A673 (cell line): ENCODE measurements at regions not wholly inside any gene's neighbourhood (a gene's known extent, or its start where the extent isn't known, plus 50 kb on each side); places are given as distances from the start of the nearest gene placed in this dataset.

Experiments
- CTCF ChIP-seq: fragments of 300-800, 200-600 bp; sonication (generic); conservative IDR thresholded peaks from 2 replicates; pipeline ENCODE4 v1.5.1; 2017; ENCODE audit warnings: low read depth, mild to moderate bottlenecking, antibody characterized with exemption, low read length, moderate library complexity, mixed read lengths
- EZH2 ChIP-seq: fragments of 200-600 bp; sonication (generic); IDR thresholded peaks from 2 replicates; pipeline ENCODE4 v1.6.1; 2017; ENCODE audit warnings: borderline replicate concordance, low read depth, mild to moderate bottlenecking, mixed read lengths, antibody characterized with exemption, low read length; ENCODE audit not compliant: poor library complexity, severe bottlenecking

DNA sequence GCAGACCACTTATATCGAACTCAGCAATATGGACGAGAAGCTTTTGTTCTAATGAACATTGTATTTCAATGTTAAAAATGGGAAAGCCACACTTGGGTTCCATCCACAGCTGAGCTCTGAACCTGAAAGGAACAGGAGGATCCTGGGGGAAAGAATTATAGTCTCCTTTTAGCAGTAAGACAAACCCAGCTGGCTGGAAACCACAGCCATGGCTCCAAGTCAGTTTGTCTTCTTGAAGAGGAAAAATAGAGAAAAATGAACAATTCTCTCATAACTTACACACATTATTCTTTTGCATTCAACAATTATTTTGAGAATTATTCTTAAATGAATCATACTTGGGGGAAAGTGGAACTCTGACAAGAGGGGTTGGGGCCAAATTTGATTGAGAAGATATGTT lies 149.2 kb upstream of the VEPH1 start:
- no peak for TF ChIP-seq EZH2
- TF ChIP-seq CTCF: no peak
